H7 (cell line): ENCODE measurements at regions not wholly inside any gene's neighbourhood (a gene's known extent, or its start where the extent isn't known, plus 50 kb on each side); places are given as distances from the start of the nearest gene placed in this dataset.

ENCODE experiments used
- DNase-seq: peaks from one replicate; pipeline ENCODE4 v3.0.0; 2012
- H3K27me3 ChIP-seq: 2 replicates; pipeline ENCODE4 v1.6.0; 2011; ENCODE audit warnings: mild to moderate bottlenecking, low read length; ENCODE audit not compliant: control insufficient read depth, insufficient read depth
- H3K36me3 ChIP-seq: replicated peaks from 2 replicates; pipeline ENCODE4 v1.5.1; 2011; ENCODE audit warnings: low read length; ENCODE audit not compliant: control insufficient read depth, insufficient read depth
- H3K4me3 ChIP-seq: 2 replicates; pipeline ENCODE4 v1.5.1; 2011; ENCODE audit warnings: low read depth, mild to moderate bottlenecking, control low read depth, low read length, moderate library complexity; ENCODE audit not compliant: insufficient read depth

DNA sequence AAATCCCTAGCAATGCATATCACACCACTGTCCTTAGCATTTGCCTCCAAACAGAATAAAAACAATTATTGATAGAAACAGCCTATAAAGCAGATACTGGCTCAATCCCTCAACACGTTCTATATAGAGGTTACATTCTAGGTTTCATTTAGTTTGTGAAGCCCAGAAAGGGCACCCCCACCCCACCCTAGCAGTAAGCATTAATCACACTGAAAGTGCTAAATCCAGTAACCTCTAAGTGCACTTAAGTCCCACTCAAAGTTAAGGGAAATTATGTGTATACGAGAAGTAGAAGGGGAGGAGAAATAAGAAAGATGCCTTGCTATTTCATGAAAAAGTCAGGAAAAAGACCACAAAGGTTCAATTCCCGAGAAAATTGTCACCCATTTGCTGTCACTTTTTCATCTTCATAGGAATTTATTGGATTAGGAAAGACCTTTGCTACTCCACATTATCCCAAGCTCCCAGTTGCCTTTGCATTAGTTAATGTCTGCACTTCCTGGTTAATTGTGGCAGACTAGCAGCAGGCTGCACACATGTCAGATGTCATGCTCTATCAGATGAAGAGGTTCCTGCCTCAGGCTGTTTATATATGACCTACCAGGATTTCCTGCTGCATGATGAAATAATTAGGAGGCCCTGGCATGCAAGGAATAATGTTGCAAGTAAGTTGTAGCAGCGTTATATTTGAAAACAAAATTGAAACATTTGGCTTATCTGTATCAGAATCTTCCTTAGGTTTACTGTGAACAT, 54.5 kb upstream of the LHX8 start:
- no peak overlapping the region for H3K4me3 ChIP-seq
- H3K27me3 ChIP-seq, result peaks cover 6% of the 10 kb centered on the region; the same call in 1 of the 2 replicates
- DNase-seq, result no peak
- H3K36me3 ChIP-seq, result no peaks in the 10 kb centered on the region

DNA sequence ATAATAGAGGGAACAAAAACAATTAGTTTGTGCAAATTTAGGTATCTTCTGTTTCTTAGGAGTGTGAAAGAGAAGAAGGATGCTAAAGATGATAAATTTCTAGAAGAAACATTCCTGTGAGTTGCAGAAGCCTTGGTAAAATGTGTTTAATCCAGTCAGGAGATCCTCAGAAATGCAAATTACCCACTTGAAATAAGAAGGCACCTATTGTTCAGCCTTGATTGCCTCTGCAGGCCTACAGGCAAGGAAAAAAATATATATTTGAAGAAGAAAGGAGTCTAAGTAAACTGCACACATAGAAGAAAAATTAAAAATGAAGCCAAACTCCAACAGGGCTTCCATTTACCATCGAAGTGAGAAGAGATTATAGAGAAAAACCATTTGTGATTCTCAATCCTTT, 51.0 kb upstream of the LHX8 start:
- peaks cover 6% of the 10 kb centered on the region; the same call in 1 of the 2 replicates for H3K27me3 ChIP-seq
- H3K36me3 ChIP-seq, result no peaks in the 10 kb centered on the region
- no peak overlapping the region for H3K4me3 ChIP-seq
- DNase-seq, result no peak

- Histone ChIP-seq H3K27me3 (peaks cover 6% of the 10 kb centered on the region; the same call in 1 of the 2 replicates), H3K36me3 (no peaks in the 10 kb centered on the region), H3K4me3 (no peak overlapping the region)
- DNase-seq, result no peak
Measured at GRCh38 chr1:75083848-75084514, 50.2 kb upstream of the LHX8 start.
